Left cardiac atrium (tissue), 4 donors: ENCODE measurements at regions not wholly inside any gene's neighbourhood (a gene's known extent, or its start where the extent isn't known, plus 50 kb on each side); places are given as distances from the start of the nearest gene placed in this dataset.
"Not testable (repeated sequence)": the region's sequence is repeated elsewhere in the genome, so short reads cannot be mapped to it uniquely, and the experiment has no call there.

Source experiments
- ATAC-seq, 2 donors: fragments of 200-7000 bp; cut with Tn5 transposase; one replicate each; pipeline ENCODE4 v1.9.1; 2020; ENCODE audit warnings: mild to moderate bottlenecking in 2 of 2, moderate library complexity in 2 of 2
- DNase-seq: peaks from one replicate; pipeline ENCODE4 v3.0.0-alpha.2; 2020
- intact Hi-C, 2 donors: fragments of 100-400 bp; cut with DNase I; formaldehyde crosslinking; loops; one replicate each; pipeline versions ENCODE4 v1.14.1 to v1.15.1; 2022 to 2023
- donor health status: DM: no; HTN: yes; CAD: no.
- donor health status: DM: no; HTN: yes; CAD: no; lungs with severe emphysema.
- donor health status: DM: yes; HTN: yes; CAD: no.
- donor health status: Dilated cardiomyopathy.

DNA sequence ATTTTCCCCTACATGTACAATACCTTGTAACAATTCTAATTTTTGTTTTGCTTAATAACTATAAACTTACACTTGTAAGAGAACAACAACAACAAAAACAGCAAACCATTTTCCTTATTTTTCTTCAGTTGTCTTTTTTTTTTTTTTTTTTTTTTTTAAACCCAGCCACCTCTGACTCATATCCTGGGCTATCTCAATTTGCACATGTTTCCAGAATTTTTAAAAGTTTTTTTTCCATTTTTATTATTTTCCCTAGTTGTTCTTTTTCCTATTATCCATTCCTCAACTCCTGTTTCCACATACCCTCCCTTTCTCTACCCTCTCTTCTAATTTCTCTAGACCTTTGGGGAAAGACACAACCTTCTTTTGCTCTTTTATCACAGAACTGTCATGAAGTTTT is 112.5 kb downstream of the EFEMP1 start:
- intact Hi-C loops = no loop called here
- peak in 1 of 2 donors; percentile 27 for ATAC-seq
- DNase-seq = no peak

DNA sequence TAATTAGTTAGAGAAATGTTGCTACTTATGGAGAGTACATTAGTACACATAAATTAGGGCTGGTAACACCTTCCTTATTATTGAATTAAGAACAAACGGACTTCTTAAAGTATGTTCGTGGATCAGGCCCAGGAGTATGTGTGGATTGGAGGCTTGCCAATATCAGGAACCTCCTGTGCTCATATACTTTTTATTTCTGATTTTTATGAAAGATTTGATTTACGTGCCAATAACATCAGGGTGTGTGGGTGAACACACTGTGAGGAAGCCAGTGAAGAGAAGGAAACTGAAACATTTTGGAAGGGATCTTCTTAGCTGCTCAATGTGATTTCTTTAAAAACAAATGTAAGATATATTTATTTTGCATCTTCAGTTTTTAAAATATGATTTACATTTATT is 113.0 kb downstream of the EFEMP1 start:
- DNase-seq (no peak), ATAC-seq (no peak)
- intact Hi-C loops = no loop called here

DNA sequence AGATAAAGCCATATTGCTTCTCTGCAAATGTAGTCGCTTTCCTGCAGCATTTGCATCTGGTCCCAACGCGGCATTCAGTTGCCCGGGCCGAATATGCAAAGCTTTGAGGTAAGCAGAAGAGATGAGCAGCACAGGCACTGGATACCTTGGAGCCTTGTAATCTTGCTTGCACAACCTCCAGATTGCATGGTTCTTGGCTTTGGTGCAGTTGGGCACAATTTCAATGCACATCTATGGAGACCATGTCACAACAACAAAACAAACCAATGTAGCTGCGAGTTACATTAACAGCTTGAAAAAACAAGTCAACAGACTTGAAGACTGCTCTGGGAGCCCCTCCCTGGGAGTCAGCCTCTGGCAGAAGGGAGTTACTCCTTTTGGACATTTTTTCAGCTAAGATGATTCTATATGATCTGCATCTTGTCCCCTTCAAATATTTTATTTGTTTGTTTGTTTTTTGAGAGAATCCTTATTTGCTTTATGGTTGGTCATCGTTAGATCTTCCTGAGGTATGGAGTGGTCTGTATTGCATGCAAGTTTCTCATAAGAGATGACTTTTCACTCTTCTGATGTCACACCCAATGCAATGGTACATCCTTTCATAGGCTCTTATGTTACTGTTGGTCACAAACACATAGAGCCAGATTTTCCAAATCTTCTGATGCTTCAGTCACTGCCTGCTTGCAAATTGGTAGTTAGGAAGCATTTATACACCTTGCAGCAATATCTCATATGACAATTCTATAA is 113.5 kb downstream of the EFEMP1 start:
- DNase-seq = peak; percentile 37
- intact Hi-C loops = no loop called here
- ATAC-seq = peak; percentile 70 to 90

DNA sequence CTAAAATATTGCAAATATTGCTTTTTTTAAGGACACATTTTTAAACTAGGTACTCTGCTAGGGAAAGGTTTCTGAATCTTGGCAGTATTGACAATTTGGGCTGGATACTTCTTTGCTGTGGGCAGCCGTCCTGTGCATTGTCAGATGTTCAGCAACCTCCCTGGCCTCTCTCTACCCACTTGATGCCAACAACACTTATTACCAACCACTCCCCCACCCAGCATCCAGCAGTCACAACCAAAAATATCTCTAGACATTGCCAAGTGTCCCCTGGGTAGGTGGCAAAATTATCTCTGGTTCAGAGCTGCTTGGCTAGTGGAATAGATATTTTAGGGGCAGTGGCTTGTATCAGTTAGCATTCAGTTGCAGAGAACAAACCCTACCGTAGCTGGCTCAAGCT is 114.3 kb upstream of the PNPT1 start:
- intact Hi-C loops = no loop called here
- ATAC-seq (peak; percentile 71 to 76), DNase-seq (peak; percentile 31)

DNA sequence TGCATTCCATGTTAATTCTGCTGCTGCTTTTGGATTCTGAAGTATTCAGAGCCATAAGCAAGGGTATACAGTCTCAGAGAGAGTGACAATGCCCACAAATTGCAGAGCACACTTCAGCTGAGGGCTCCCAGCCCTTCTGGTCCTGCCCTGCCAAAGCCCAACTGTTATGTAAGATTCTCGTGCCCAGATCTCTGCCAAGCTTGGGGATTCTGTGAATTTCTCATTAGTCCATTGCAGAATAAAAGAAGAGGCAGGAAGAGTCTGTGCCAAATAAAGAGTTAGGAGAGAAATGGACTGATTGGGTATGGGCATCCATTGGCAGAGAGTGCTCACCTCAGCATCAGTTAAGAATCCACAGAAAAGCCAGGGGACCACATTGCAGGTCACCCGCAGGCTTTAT is 112.0 kb upstream of the PNPT1 start:
- ATAC-seq (peak in 1 of 2 donors; percentile 71), DNase-seq (no peak)
- intact Hi-C loops = no loop called here

- no peak for DNase-seq
- no peak for ATAC-seq
- intact Hi-C loops = no loop called here
Observed at GRCh38 chr2:55804535-55804934, 110.9 kb upstream of the PNPT1 start.

DNA sequence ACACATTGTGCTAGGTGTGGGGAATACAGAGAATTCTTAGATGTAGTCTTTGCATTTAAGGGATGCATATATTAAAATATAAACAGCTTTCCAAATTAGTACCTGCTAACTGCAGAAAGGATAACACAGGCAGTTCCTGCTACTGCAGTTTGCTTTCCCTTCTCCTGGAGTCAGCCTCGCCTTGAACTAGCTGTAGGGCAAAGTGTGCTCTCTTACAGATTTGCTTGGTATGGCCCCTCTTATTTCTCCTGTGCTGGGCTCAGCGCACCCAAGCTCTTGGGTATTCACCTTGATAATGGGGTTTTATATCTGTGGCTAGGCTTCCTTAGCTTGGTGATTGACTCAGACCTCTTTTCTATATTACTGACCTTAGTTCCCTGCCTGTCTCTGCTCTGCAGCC is 108.4 kb upstream of the PNPT1 start:
- no peak for DNase-seq
- no peak for ATAC-seq
- intact Hi-C loops = no loop called here

DNA sequence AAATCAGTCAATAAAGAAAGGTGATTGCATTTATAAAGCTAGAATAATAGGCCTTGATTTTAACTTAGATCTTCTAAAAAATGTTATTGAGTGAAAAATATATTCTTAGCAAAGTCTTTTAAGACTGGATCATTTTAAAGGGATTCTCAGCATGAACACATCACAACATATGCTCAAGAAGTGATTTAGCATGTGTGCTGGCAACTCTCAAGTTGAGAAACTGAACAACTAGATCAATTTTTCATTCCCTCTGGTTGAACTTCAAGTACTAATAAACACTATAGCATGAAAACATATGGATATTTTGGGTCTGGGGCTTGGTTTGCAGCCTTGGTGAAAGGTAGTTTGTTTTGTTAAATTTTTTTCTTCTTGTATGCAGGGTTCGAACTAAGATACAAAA is 107.8 kb upstream of the PNPT1 start:
- no peak for ATAC-seq
- intact Hi-C loops = no loop called here

GRCh38 chr2:55799624-55800023 is 106.0 kb upstream of the PNPT1 start:
- intact Hi-C loops, DNase-seq, ATAC-seq: not testable (repeated sequence)

More for the DNA sequence above, 107.8 kb upstream of the PNPT1 start:
- DNase-seq = no peak

DNA sequence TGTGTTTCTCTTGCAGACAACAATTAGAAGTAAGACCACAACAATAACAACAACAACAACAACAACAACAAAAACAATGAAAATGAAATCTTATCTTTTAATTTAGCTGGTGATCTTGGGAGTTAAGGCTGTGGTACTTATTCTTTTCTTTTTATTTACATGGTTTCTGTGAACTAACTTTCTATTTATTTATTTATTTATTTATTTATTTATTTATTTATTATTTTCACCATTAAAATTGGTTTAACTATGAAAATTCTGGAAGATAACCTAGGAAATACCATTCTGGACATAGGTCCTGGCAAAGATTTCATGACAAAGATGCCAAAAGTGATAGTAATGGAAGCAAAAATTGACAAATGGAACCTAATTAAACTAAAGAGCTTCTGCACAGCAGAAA is 102.5 kb upstream of the PNPT1 start:
- DNase-seq = no peak
- ATAC-seq = no peak
- intact Hi-C loops = no loop called here

GRCh38 chr2:55793602-55794001 is 100.0 kb upstream of the PNPT1 start:
- intact Hi-C loops, ATAC-seq, DNase-seq: not testable (repeated sequence)

GRCh38 chr2:55786280-55786679 is 92.6 kb upstream of the PNPT1 start:
- intact Hi-C loops = no loop called here
- DNase-seq = no peak
- no peak for ATAC-seq

DNA sequence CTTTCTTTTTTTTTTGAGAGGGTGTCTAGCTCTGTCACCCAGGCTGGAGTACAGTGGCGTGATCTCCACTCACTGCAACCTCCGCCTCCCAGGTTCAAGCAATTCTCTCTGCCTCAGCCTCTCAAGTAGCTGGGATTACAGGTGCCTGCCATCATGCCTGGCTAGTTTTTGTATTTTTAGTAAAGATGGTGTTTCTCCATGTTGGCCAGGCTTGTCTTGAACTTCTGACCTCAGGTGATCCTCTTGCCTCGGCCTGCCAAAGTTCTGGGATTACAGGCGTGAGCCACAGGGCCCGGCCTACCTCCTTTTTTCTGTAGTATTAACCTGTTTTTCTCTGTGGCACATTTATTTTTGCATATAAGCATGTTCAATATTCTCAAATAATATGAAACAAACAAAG is 90.1 kb upstream of the PNPT1 start:
- ATAC-seq, DNase-seq, intact Hi-C loops: not testable (repeated sequence)

GRCh38 chr2:55782528-55783173 is 89.0 kb upstream of the PNPT1 start:
- peak in 1 of 2 donors; percentile 81 for ATAC-seq
- intact Hi-C loops = no loop called here
- DNase-seq = no peak

GRCh38 chr2:55781542-55781941 is 87.9 kb upstream of the PNPT1 start:
- ATAC-seq (no peak), DNase-seq (no peak)
- intact Hi-C loops = no loop called here

DNA sequence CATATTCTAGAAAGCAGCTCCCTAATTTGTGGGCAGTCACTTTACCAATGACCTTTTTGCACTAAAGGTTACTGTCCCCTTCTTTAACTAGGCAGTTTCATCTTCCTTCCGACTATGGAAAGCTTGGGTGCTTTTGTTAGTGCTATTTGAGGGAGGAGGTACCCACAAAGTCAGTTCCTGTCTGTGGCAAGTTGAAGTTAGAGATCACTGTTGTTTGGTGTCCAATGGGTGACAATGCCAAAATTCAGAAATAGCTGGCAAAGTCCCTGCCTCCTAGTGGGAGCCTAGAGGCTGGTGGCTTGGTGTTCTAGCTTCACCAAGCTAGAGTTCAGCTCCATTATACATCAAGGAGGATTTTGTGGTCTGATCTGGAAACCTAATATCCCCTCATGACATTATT is 87.1 kb upstream of the PNPT1 start:
- DNase-seq (no peak), ATAC-seq (no peak)
- intact Hi-C loops = no loop called here

- DNase-seq (no peak), ATAC-seq (peak in 1 of 2 donors; percentile 73)
- intact Hi-C loops = loop anchor here in 1 of 2 donors (10.0 kb wide), 1 partner anchor 185 kb away; no protein-coding TSS in a partner anchor
Observed at GRCh38 chr2:55779459-55780421, 86.1 kb upstream of the PNPT1 start.

- intact Hi-C loops = loop anchor here in 1 of 2 donors (10.0 kb wide), 1 partner anchor 188 kb away; no protein-coding TSS in a partner anchor
- ATAC-seq (no peak), DNase-seq (no peak)
Observed at GRCh38 chr2:55776966-55777365, 83.3 kb upstream of the PNPT1 start.

DNA sequence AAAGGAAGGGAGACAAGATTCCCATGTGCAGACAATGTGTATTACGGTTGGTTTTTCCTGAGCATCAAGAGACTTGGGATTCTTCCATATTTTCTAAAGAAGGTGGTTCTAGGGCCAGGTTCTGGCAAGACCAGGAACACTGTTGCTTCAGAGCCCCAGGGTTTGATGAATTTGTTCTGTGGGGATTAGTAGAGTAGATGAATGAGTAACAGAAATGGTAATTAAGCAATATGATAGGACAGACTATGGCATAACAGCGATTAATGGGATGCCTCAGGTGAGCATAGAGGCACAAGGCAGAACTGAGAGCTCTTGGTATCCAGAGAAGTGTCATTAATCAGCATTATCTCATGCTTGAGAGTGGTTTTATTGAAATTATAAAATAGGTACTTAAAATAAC is 82.8 kb upstream of the PNPT1 start:
- DNase-seq (no peak), ATAC-seq (no peak)
- intact Hi-C loops = loop anchor here in 1 of 2 donors (10.0 kb wide), 1 partner anchor 188 kb away; no protein-coding TSS in a partner anchor
